GM19023 (cell line): ENCODE measurements at regions not wholly inside any gene's neighbourhood (a gene's known extent, or its start where the extent isn't known, plus 50 kb on each side); places are given as distances from the start of the nearest gene placed in this dataset.

Experiments
- ATAC-seq: cut with Tn5 transposase; IDR thresholded peaks from one replicate; pipeline ENCODE4 v1.9.1; 2021; ENCODE audit warnings: mild to moderate bottlenecking, moderate library complexity; ENCODE audit not compliant: unreplicated experiment

GRCh38 chr15:39059917-39060316 lies 495.3 kb upstream of the RASGRP1 start:
- ATAC-seq = no peak

DNA sequence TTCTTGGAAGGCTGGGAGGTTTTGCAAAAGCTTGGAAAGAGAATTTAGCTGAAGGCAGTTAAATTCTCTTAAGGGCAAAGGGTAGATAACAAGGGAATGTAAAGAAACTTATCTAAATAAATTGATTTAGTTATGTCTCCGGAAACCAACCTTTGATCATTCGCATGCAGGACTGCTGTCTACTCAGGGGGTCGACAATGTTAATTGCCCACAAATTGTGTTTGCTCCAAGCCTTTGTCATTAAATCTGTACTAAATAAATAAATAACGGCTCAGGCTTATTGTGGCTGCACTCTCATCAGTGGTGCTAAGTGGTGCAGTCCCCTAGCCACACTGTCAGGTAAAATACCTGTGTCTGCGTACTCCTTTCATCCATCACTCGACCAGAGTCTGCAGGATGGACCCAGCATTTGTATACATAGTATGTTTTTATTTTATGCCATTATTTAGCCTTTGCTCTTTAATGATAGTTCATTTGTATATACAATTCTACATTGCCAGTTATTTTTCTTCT lies 497.4 kb upstream of the RASGRP1 start:
- no peak for ATAC-seq

DNA sequence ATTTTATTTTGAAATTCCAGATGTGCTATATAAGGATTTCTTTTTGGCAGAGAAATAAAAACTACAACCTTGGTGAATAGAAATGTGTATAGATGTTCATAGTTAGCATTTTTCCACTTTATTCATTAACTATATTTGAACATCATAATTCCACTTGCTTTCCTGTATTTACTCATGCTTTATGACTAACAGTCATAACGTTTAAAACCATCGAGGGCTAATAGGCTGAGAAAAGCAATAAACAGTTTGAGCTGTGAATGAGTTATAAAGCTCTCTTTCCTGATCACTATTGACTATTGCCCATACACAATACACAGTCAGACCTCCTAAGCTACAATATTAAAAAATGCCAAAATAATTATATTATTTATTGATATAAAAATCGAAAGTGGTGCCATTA lies 502.1 kb upstream of the RASGRP1 start:
- ATAC-seq = no peak

DNA sequence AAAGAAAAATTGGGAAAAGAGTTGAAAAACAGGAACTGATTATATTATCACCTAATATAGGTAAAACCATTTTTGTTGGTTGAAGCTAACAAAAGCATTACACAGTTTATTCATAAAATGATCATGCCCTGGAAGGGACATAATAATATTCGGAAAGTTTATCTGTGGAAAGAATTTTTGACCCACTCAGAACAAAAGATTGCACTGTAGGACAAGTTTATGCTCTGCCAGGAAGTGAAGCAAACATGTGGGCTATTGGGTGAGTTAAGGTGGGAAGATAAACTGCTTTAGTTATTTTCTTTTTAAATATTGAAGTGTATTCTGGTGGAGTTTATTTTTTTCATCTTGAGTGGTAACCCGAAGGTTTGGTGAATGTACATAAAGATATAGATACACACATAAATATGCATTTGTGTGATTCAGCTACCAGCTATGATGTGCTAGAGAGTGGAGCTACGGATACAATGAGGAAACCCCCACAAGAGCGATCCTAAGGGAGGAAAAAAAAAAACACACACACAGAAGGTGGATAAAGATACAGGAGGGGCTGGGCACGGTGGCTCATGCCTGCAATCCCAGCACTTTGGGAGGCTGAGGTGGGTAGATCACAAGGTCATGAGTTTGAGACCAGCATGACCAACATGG lies 506.4 kb upstream of the THBS1 start:
- no peak for ATAC-seq

DNA sequence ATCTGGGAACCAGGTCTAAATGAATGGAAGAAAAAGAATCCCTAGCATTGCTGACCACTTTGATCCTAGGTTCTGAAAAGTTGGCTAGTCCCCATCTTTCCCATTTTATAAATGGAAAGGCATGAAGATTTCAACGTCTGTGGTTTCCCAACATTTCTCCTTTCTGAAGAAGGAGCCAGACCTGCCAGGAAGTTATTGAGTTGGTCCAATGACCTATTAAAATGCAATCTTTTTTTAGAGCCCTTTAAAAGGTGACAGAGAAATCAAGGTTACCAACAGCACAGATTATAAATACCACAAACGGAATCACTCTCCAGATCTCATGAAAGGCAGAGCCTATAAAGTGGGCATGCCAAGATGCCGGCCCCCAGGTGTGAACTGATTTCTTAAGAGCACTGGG lies 505.6 kb upstream of the THBS1 start:
- no peak for ATAC-seq

GRCh38 chr15:39075756-39076341 lies 505.0 kb upstream of the THBS1 start:
- ATAC-seq = no peak

DNA sequence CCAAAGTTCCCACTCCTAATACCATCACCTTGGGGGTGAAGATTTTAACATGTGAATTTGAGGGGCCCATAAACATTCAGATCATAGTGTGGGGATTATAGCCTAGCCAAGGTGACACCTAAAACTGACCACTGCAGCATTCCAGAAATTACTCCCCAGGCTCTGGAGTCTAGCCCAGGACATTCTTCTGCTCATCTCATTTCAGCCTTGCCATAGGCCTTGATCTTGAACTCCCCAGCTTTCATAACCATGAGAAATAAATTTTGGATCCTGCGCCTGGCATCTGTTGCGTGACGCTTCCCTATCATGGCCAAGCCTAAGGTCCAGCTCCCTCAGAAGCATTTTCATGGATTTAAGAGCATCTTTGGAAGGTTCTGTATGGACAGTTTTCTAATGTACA lies 502.9 kb upstream of the THBS1 start:
- ATAC-seq = no peak

DNA sequence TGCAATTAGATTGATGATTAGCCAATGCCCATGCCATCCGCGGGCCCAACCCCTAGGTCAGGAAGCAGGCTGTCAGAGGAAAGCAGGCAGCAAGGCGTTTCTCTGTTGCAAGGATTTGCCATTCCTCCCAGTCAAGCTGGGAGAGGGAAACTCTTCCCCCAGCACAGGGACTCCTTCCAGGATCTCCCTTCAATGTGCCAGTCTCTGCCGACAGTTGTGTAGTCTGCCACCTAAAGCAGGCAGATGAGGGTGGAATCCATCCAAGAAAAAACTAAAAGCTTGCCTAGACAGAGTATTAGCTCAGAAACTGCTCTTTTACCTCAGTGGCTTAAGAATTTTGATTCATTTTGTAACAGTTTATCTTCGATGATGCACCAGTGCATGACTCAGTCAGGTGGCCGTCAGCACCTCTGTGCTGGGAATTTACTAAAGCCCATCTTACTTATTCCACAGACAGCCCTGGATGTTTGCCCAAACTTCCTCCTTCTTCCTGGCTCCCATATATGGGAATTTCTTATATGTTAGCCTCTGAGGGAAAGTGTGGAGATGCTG lies 501.5 kb upstream of the THBS1 start:
- ATAC-seq = no peak

DNA sequence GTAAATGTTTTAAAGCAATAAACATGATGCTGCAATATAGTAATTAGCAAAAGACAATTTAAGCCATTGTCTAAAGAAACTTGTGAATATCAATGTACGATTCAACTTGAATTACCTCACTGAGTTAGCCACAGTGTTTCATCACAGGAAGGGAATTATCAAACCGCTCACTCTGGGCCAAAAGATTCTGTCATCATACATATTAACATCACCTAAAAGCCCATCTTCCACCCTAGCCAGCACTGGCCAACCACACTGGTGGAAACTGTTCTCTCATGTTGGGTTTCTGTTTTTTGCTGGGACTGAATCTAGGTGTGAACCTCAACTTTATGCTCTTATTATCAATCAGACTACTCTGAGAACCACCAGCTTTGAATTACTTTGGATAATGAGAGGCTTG lies 497.7 kb upstream of the THBS1 start:
- ATAC-seq = no peak

DNA sequence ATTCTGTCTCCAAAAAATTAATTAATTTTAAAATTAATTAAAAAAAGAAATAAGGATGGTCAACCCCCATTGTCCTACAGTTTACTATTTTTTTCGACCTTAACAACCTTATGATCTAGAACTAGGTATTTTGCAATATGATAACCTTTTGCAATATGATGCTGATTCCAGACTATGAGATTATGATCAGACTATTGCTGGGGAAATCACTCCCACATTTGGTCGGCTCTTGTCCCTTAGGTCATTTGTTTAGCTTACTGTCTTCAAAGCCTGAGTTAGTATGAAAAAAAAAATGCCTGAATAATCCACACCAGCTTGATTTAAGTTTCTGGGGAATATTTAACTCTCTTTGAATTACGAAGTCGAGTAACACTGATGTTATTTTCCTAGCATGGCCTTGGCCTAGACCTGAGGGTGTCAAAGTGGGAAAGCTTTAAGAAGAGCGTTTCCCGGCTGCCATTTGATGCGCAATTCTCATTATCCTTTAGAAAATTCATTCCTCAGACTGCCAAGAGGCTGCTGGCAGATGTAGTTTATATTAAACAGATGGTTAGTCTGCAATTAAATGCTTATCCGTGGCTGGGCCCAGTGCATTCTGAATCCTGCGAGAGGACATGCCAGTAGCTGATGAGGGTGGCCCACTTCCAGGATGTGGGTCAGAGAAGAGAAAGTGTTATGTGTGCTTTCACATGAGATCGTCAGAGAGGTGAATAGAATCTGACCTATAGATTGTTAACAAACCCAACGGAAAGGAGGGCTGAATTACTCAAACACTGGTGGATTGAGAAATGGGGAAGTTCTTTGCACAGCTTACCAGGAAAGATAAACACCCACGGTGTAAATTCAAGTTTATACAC lies 496.0 kb upstream of the THBS1 start:
- no peak for ATAC-seq

GRCh38 chr15:39086641-39087040 lies 494.2 kb upstream of the THBS1 start:
- ATAC-seq = no peak

DNA sequence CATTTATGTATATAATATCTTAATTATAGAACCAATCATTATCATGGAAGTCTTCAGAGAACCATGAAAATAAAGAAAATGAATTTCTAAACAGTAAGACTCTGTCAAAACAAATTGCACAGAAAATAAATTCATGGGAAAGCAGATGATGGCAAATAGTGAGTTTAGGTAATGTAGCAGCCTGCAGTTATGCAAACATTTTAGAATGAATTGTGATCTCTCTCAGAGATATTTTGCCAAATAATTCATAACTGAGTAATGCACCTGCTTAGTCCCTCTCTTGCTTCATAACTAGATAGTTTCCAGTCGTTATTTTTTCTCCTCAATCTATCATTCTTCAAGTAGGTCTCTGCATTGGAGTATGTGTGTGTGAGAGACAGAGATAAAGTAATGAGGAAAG lies 492.7 kb upstream of the THBS1 start:
- no peak for ATAC-seq

DNA sequence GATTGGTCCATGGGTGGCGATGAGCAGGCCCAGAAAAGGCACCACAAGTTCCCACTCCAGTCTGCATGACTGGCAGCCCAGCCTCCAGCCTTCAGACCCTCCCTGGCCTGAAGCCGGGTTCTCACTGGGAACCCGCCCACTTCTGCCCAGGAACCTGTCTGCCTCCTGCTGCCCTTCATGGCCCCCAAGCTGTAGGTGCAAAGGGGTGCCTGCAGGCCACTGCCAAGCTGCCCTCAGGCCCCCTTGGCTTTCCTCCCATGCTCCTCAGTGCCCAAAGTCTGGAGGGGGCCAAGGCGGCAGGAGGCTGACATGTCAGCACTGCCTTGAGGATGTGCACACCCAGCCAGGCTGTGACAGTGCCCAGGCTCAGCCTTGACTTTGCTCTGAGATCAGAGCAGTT lies 488.5 kb upstream of the THBS1 start:
- ATAC-seq = no peak

DNA sequence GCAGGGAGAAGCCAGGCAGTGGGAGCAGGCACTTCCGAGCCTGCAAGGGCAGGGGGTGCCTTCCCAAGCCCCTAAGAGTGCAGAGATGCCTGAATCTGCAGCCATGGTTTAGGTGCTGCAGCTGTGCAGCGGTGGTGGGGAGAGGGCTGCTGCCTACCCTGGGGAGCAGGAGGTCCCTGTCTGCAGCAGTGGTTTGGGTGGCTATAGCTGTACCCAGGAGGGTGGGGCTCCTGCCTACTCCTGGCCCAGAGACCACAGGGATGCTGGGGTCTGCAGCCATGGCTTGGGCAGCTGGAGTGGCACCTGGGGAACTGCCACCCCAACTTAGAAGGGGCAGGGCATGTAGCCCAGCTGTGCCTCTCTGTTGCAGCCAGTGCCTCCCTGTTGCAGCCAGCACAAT lies 488.1 kb upstream of the THBS1 start:
- ATAC-seq = no peak

DNA sequence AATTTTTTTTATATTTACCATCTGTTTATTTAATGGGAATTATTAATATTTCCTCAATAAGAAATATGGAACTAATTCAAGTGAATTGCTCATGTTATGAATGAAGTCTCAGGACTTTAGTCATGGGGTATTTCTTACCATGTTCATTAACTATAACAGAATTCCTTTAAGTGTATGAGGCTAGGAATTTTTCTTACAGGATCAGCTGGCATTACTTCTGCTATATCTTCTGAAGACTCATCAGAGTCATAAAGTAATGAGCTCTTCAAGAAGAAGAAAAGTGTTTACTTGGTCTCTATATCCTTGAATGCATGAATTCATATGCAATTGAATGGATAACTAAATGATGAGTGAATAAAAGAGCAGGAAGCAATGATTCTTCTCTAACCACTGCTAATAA lies 486.8 kb upstream of the THBS1 start:
- ATAC-seq = no peak

- ATAC-seq = no peak
Observed at GRCh38 chr15:39095218-39095879, 485.5 kb upstream of the THBS1 start.

DNA sequence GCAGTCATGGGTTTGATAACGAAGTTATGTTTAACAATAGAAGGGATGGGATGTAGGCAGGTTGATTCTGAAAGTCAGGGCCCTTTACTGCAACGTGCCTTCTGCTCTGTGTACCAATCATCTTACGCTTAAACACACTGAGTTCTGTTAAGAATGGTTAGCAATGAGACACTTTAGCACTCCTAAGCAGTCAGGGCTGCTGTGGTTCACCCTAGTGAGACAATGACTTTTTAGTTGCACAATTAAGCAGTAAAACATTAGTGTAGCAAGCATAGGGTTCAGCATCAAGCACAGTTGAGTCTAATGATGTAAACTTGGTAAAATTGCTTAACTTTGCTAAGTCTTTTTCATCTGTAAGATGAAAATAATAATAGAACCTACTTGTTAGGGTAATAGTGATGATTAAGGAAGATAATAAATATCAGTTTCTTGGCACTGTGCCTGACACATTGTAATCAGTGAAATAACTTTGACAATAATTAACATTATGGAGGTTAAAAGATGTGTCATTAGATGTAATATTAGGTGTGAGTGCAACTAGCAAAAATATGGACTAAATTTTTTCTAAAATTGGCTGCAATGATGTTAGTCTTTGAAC lies 484.2 kb upstream of the THBS1 start:
- ATAC-seq = no peak

DNA sequence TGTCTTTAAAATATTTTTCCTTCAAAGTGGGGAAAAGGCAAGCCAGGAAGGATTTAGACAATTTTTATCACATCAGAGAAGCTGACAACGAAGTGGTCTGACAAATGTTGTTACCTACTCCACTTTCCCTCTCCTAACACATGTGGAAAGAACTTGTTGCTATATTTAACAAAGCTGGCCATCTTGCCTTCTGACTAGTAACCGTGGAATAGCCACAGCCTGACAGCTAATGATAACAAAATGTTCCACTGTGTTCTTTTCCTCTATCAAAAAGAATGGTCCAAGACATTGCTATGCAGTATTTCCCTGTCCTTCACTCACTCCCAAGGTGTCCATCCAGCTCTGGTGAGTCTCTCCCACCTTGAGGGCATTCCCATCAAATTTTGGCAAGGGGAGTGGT lies 481.4 kb upstream of the THBS1 start:
- no peak for ATAC-seq

GRCh38 chr15:39100106-39100660 lies 480.7 kb upstream of the THBS1 start:
- no peak for ATAC-seq

- ATAC-seq = no peak
Observed at GRCh38 chr15:39102431-39102830, 478.4 kb upstream of the THBS1 start.
